ENCODE measurements at regions not wholly inside any gene's neighbourhood (a gene's known extent, or its start where the extent isn't known, plus 50 kb on each side); places are given as distances from the start of the nearest gene placed in this dataset.

DNA sequence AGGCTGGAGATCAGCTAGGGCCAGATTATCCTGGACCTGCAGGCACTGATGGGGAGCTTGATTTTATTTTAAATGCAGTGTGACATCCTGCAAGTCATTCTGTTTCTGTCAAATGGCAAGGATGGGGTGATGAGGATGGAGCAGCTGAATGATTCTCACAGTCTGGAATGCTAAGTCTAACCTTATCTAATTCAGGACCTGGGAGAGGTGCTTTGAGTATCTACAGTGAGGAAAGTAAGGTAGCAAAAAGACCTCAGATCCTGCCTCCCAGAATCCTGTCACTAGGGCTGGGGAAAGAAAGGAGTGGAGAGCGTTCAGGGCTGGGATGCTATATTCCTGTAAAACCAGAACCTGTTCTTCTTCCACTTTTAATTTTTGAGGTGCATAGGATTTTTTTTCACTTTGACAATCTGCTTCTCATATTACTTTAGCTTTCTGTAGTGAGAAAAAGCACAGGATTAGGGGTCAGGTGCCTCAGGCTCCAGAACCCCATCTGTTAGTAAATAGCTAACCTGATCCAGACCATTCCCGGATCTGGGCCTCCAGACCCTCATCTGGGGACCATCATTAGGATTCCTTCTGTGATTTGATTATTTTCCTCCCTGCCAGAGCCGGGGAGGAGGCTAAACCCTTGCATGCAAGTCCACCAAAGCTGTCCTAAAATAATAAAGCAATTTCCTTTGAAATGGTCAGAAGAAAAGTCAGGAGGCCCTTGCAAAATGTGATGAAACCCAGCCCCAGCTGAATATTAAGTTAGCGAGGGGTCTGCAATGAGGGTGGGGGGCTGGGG lies 54.7 kb downstream of the ASCL1 start:
- DNase-seq: no peak

- peak; percentile 17 for DNase-seq
Measured at GRCh38 chr12:103012884-103013283, 55.4 kb downstream of the ASCL1 start.

DNA sequence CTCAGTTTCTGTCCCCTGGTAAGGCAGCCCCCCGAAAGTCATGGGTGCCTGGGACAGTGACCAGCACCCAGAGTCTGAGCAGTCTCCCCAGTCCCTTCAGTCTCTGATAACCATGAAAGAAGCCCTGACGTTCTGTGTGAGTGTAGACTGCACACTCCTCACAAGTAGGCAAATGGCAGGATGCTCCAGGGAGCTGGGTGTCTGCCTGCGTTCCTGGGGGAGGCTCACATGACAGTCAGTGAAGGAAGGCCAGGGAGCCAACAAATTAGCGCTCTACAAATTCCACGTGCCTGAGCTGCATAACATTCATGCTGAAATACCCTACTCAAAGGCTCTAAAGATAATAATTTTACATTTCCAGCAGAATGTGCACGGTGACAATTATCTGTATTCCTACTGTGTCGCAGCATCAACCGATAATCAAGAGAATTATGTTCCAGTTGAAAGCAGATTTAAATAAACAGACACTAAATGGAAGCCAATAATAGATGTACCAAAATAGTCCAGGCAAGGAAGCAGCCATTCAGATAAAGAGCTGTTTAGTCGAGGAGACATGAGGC lies 56.3 kb downstream of the ASCL1 start:
- peak; percentile 61 for DNase-seq

- DNase-seq: no peak
Measured at GRCh38 chr12:103016381-103016780, 58.9 kb downstream of the ASCL1 start.

GRCh38 chr12:103020839-103021238 lies 63.4 kb downstream of the ASCL1 start:
- no peak for DNase-seq

- no peak for DNase-seq
Measured at GRCh38 chr12:103021538-103022218, 64.2 kb downstream of the ASCL1 start.

- no peak for DNase-seq
Measured at GRCh38 chr12:103024650-103025049, 67.2 kb downstream of the ASCL1 start.

DNA sequence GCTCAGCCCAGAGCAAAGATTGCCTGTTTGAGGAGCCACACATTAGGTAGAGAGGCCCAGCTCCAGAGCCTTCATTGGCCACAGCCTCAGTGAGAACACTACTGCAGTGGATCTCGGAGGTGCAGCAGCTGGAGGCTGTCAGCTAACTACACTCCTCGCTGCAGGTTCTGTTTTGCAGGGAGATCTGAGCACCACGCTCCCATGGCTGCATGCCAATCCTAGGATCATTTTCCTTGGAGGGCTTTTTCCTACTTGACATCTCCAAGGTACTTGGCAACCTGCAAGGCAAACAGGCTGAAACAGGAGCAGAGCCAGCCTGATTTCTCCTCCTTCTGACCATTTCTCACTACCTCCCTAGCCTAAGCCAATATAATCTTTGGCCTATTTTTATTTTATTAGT lies 69.2 kb downstream of the ASCL1 start:
- DNase-seq: peak; percentile 70

- no peak for DNase-seq
Measured at GRCh38 chr12:103028881-103029639, 71.6 kb downstream of the ASCL1 start.

GRCh38 chr12:103036581-103037214 lies 79.2 kb downstream of the ASCL1 start:
- no peak for DNase-seq

DNA sequence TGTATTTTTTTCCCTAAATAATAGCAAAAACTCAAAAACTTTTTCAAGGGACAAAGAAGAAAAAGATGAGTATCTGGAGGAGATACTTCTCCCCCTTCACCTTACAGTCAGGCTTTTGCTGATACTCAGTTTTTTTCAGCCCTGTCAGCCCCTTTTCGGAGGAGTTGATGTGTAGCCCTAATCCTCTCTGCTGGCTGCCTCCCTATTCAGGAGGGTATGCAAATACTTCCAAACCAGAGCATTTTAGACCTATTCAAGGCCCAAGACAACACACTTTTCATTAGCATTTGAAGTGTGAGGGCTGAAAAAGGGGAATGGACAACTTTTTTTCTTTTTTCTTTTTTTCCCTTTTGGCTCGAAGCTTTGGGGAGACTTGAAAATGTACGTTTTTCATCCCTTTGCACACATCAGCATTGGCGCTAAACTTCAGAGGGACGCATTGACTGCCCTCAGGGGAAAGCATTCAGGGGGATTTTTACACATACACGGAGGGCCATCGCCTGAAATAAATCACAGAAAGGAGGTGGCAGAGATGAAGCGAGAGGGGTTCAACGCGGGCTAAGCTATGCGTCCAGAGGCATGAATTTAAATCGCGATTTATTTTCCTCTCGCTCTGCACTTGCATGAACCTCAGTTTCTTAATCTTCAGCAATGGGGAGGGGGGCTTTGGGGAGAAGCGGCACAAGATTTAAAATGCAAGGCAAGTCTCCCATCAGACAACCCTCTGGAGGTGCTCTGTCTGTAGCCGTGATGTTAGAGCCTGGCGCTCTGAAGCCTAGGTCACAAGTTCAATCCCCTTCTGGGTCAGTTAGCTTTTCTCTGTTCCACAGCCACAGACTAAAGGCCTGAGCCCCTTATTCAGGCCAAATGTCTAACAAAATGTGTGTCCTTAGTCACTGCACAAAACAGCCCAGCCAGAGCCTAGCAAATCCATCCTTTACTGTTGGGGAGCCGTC lies 86.3 kb downstream of the ASCL1 start:
- DNase-seq: no peak

GRCh38 chr12:103046154-103046553 lies 88.7 kb downstream of the ASCL1 start:
- no peak for DNase-seq

DNA sequence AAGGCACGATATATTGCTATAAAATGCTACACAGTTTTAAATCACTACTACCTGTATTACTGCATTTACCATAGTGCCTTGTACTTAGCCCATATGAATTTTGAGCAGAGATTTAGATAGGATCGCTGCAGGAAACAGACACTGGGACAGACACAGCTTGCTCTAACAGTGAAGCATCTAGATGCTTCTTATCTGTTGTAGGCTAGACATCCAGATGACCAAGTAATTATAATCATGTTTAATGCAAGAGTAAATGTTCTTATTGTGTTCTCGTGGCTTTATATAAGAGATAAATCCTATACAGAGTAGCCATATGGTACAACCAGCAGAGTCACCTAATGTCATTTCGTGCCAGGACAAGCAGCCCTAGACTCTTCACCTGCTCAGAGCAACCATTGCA lies 92.8 kb downstream of the ASCL1 start:
- no peak for DNase-seq

DNA sequence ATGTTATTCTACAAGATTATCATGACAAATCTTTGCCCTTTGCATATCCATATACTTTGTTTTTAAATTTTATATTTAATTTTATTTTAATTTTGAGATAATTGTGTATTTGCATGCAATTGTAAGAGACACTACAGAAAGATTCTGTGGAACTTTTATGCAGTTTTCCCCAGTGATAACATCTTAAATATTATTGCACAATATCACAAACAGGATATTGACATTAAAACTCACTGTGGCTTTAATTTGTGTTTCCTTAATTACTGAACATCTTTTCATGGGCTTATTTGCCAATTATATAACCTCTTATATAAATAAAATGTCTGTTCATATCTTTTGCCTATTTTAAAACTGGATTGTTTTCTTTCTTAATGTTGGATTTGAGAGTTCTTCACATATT lies 95.6 kb downstream of the ASCL1 start:
- DNase-seq: no peak

DNA sequence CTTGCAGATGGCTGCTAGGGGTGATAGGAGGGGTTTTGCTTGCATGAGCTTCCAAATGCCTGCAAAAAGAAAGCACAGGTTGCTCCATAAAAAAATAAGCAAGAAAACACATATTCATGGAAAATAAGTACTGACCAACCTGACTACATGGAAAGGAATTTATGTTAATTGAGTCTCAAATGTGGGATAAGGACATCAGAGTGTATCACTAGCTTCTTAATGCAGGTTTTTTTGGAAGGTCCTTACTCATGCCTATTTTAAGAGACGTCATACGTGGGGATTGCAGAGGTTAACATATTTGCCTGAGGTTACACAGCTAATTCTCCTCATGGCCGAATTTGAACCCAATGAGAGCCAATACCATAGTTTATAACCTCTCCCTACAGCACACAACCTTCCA lies 116.2 kb downstream of the ASCL1 start:
- no peak for DNase-seq

DNA sequence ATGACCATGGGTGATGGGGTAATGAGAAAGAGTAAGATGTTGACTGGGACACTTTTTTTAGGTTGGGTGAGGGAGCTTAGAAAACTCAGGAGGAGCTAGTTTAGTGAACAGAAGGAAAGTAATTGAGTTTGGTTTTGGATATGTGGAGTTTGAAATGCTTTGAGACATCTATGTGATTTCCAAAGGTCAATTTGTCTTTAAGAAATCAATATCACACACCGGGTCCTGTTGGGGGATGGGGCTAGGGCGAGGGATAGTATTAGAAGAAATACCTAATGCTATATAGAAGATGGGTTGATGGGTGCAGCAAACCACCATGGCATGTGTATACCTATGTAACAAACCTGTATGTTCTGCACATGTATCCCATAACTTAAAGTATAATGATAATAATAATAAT lies 118.4 kb downstream of the ASCL1 start:
- no peak for DNase-seq

DNA sequence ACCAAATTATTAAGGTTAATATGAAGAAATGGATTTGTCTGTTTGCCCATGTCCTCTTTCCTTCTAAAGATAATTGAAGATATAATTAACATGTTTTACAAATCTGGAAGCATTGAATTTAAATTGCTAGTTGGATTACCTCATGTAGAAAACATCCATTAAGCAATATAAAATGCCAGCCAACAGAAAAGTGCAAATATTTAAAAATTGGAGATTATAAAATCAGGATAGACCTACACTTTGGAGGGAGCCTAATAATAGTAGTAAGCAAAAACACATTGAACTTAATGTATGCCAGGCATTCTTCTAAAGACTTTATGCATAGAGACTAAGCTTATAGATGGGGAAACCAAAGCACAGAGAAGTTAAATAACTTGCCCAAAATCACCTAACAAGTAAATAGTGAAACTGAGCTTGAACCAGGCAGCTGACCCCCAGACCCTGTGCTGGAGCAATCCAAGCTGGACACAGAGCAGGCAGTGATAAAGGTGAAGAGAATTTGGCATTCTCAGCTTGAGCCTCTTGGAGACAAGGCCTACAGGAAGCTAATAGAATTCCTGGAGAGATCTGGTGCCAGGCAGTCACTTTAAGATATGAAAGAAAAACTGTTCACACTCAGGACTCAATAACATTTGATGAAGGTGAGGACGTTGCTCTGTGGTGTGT lies 119.8 kb downstream of the ASCL1 start:
- DNase-seq: no peak

- DNase-seq: peak; percentile 66
Measured at GRCh38 chr12:103085541-103085940, 128.1 kb downstream of the ASCL1 start.

- no peak for DNase-seq
Measured at GRCh38 chr12:103086471-103086870, 129.0 kb downstream of the ASCL1 start.

GRCh38 chr12:103093499-103094106 lies 136.1 kb downstream of the ASCL1 start:
- no peak for DNase-seq

- DNase-seq: no peak
Measured at GRCh38 chr12:103097496-103097895, 140.0 kb downstream of the ASCL1 start.

Data from NCI-H748 treated with DMSO at 0.1 percent for 48 hours (cell line).